SH-SY5Y (cell line): ENCODE measurements at regions not wholly inside any gene's neighbourhood (a gene's known extent, or its start where the extent isn't known, plus 50 kb on each side); places are given as distances from the start of the nearest gene placed in this dataset.

Experiments
- GATA2 ChIP-seq: IDR thresholded peaks from 2 replicates; pipeline ENCODE4 v1.6.1; 2011; ENCODE audit warnings: mild to moderate bottlenecking, low read depth, low read length
- GATA3 ChIP-seq: IDR thresholded peaks from 2 replicates; pipeline ENCODE4 v1.6.1; 2011; ENCODE audit warnings: low read depth, mild to moderate bottlenecking, low read length, moderate library complexity

- TF ChIP-seq GATA3 (no peak), GATA2 (no peak)
Measured at GRCh38 chr5:40021007-40021406, 596.2 kb upstream of the DAB2 start.
